Activated CD4-positive, alpha-beta T cell treated with anti-CD3 and anti-CD28 coated beads for 36 hours (primary cell): ENCODE measurements at regions not wholly inside any gene's neighbourhood (a gene's known extent, or its start where the extent isn't known, plus 50 kb on each side); places are given as distances from the start of the nearest gene placed in this dataset.
"Not testable (repeated sequence)": the region's sequence is repeated elsewhere in the genome, so short reads cannot be mapped to it uniquely, and the experiment has no call there.

Source experiments
- ATAC-seq: fragments of 200-7000 bp; cut with Tn5 transposase; one replicate; pipeline ENCODE4 v1.10.0; 2021; ENCODE audit warnings: mild to moderate bottlenecking, moderate library complexity
- CTCF ChIA-PET: fragments of 350-600 bp; sonication (Branson Sonifier 250); formaldehyde crosslinking; loops from one replicate; lab custom pipeline; 2021; ENCODE audit warnings: antibody characterized with exemption; lab: Charles Lee
- POLR2A ChIA-PET: fragments of 350-600 bp; sonication (Branson Sonifier 250); formaldehyde crosslinking; loops from one replicate; lab custom pipeline; 2021; ENCODE audit warnings: antibody characterized with exemption, inconsistent platforms; lab: Charles Lee
- DNase-seq: peaks from one replicate; pipeline ENCODE4 v3.0.0-alpha.2; 2020
- H3K27ac Mint-ChIP-seq: one replicate; pipeline ENCODE4 v1.8.0; 2021; ENCODE audit warnings: mixed read lengths
- H3K27me3 Mint-ChIP-seq: one replicate; pipeline ENCODE4 v1.8.0; 2021; ENCODE audit warnings: mixed read lengths
- H3K36me3 Mint-ChIP-seq: one replicate; pipeline ENCODE4 v1.8.0; 2021; ENCODE audit warnings: low read depth, mixed read lengths
- H3K4me1 Mint-ChIP-seq: one replicate; pipeline ENCODE4 v1.8.0; 2021; ENCODE audit warnings: mixed read lengths
- H3K4me3 Mint-ChIP-seq: one replicate; pipeline ENCODE4 v1.8.0; 2021; ENCODE audit warnings: mild to moderate bottlenecking, moderate library complexity, mixed read lengths
- H3K9me3 Mint-ChIP-seq: one replicate; pipeline ENCODE4 v1.8.0; 2021; ENCODE audit warnings: low read depth, mixed read lengths
- intact Hi-C, 2 experiments: fragments of 100-400 bp; cut with DNase I in 1 of 2; cut with micrococcal nuclease in 1 of 2; formaldehyde crosslinking; loops; one replicate each; pipeline versions ENCODE4 v1.14.2 to v1.15.1; 2022 to 2024; cut with DNase I, micrococcal nuclease

GRCh38 chr16:87034317-87034716, 282.9 kb downstream of the C16orf95 start:
- intact Hi-C loops, result no loop called here
- no peaks in the 10 kb centered on the region for H3K36me3 Mint-ChIP-seq

DNA sequence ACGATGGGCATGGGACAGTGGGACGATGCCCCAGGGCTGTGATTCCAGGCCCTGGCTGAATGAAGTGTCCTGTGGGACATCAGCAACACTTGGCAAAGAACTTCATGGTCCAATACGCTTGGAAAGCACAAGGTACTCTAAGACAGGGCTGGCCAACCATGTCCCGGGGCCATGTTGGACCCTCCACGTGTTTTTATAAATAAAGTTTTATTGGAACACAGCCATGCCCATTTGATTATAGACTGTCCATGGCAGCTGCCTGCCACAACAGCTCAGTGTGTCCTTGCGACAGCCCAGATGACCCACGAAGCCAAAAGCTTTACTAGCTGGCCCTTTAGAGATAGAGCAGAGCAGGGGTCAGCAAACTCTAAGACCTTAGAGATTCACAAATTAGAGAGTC, 282.1 kb downstream of the C16orf95 start:
- POLR2A ChIA-PET, result no interaction called here
- CTCF ChIA-PET, result no interaction called here
- Mint-ChIP-seq H3K27ac (no peak overlapping the region), H3K36me3 (no peaks in the 10 kb centered on the region), H3K4me3 (no peak overlapping the region), H3K27me3 (peaks cover 4% of the 10 kb centered on the region), H3K4me1 (no peaks in the 10 kb centered on the region), H3K9me3 (no peaks in the 10 kb centered on the region)
- intact Hi-C loops, result no loop called here
- DNase-seq, result no peak
- ATAC-seq, result no peak

More at GRCh38 chr16:87034317-87034716, 282.9 kb downstream of the C16orf95 start:
- no peaks in the 10 kb centered on the region for H3K9me3 Mint-ChIP-seq
- DNase-seq, result no peak
- H3K27ac Mint-ChIP-seq, result no peak overlapping the region
- ATAC-seq, result no peak
- H3K4me3 Mint-ChIP-seq, result no peak overlapping the region
- no peaks in the 10 kb centered on the region for H3K4me1 Mint-ChIP-seq
- peaks cover 4% of the 10 kb centered on the region for H3K27me3 Mint-ChIP-seq
- ChIA-PET POLR2A (no interaction called here), CTCF (no interaction called here)

- DNase-seq (no peak), ATAC-seq (no peak)
- H3K4me1 Mint-ChIP-seq, result no peaks in the 10 kb centered on the region
- H3K36me3 Mint-ChIP-seq, result no peaks in the 10 kb centered on the region
- no peak overlapping the region for H3K27ac Mint-ChIP-seq
- intact Hi-C loops, result no loop called here
- POLR2A ChIA-PET, result no interaction called here
- CTCF ChIA-PET, result no interaction called here
- no peaks in the 10 kb centered on the region for H3K9me3 Mint-ChIP-seq
- peaks cover 4% of the 10 kb centered on the region for H3K27me3 Mint-ChIP-seq
- no peak overlapping the region for H3K4me3 Mint-ChIP-seq
These were observed 280.2 kb downstream of the C16orf95 start for GRCh38 chr16:87037012-87037411.

DNA sequence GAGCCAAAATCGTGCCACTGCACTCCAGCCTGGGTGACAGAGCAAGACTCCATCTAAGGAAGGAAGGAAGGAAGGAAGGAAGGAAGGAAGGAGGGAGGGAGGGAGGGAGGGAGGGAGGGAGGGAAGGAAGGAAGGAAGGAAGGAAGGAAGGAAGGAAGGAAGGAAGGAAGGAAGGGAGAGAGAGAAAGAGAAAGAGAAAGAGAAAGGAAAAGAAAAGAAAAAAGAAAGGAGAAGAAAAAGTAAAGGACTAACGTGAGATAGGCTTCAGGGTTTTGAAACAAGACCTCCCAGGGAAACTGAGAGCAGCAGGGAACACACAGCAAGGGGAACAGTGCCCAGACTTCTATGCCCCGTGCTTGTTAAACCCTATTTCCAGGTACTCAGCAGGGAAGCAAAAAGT, 278.7 kb downstream of the C16orf95 start:
- DNase-seq, H3K9me3 Mint-ChIP-seq, H3K27ac Mint-ChIP-seq, CTCF ChIA-PET, H3K27me3 Mint-ChIP-seq, H3K4me3 Mint-ChIP-seq, H3K4me1 Mint-ChIP-seq, ATAC-seq, H3K36me3 Mint-ChIP-seq, intact Hi-C loops, POLR2A ChIA-PET: not testable (repeated sequence)

DNA sequence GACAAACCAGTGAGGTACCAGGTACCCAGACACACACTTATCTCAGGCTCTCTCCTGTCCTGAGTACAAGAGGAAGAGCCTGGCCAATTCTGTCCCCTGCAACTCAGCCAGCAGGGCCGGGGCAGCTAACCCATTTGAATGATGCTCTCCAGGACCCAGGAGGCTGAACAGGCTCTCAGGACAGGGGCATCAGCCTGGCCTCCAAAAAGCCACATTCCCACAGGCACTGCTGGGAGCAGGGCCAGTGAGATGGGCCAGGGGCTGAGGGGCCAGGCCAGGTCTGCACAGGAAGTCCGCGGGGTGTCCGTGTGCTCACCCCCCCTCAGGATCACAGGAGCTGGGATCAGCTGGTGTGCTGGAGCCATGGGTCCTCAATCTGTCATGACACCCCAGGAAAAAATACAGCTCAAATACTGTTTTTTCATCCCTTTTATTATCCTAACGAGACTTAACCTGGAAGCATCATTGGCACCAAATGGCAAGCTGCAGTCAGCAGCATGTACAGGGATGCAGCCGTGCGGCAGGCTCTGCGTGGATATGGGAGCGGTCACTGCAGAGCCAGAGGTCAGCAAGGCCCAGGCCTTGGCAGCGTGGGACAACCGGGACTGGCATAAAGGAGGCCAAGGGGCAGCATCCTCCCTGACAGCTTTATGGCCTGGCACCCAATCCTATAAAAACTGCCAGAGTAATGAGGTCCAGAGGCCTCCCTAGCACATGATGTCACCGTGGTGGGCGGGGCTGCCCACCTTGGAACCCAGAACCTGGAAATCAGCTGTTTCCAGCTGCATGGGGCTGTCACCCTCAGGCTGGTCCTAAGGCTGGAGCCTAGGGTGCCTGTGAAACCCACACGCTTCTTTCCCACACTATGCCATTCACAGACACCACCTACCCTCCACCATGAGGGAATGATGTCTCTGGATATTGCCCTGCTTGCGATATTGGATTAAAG, 276.7 kb downstream of the C16orf95 start:
- ChIA-PET POLR2A (no interaction called here), CTCF (interaction anchor here (0.6 kb wide), 1 partner anchor 59 kb away, joined by 3 read pairs; no protein-coding TSS in a partner anchor)
- Mint-ChIP-seq H3K9me3 (no peaks in the 10 kb centered on the region), H3K4me3 (no peak overlapping the region), H3K27me3 (peaks cover 11% of the 10 kb centered on the region), H3K27ac (no peak overlapping the region), H3K36me3 (no peaks in the 10 kb centered on the region), H3K4me1 (no peaks in the 10 kb centered on the region)
- no peak for DNase-seq
- no peak for ATAC-seq
- intact Hi-C loops, result no loop called here

DNA sequence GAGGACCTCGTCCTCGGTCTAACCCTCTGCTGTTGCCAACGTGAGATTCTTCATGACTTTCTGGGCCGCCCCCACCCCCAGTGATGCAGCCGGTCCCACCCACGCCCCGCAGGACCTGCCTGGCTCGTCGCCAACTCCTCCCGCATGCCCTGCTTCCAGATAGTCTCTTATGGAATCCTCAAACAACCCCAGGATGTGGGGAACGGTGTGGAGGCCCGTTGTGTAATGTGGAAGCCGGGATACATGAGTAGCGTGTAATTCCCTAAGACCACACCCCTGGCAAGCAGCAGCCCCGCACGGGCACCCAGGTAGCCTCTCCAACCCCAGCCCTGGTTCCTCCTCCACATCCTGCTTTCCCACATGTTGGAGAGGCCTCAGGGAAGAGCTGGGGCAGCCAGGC, 275.9 kb downstream of the C16orf95 start:
- no peak overlapping the region for H3K27ac Mint-ChIP-seq
- intact Hi-C loops, result no loop called here
- no peak overlapping the region for H3K4me3 Mint-ChIP-seq
- DNase-seq (no peak), ATAC-seq (no peak)
- H3K9me3 Mint-ChIP-seq, result no peaks in the 10 kb centered on the region
- peaks cover 10% of the 10 kb centered on the region for H3K27me3 Mint-ChIP-seq
- no peaks in the 10 kb centered on the region for H3K36me3 Mint-ChIP-seq
- ChIA-PET POLR2A (no interaction called here), CTCF (no interaction called here)
- no peaks in the 10 kb centered on the region for H3K4me1 Mint-ChIP-seq

DNA sequence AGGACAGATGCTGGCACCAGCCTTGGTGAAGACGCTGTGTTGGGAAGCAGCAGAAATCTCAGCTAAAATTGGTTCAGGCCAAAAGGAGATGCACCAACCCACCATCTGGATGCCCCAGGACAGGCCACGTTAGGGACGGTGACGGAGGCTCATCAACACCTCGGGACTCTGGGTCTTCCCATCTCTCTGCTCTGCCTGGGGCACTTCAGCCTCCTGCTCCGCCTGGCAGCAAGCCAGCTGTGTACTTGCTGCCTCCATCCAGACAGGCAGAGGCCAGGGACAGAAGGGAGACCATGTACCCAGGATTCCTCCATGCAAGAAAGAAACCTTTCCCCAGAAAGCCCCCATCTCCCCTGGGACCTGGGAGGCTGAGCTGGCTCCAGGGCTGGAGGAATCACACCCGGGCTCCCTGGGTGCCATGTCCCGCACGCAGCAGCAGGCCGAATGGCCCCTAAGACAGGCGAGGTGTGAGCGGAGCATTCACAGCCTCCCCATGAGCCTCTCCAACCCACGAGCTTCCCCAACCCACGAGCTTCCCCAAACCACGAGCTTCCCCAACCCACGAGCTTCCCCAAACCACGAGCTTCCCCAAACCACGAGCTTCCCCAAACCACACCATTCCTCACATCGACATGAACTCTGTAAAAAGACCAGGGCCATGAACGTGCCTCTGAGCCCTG, 274.5 kb downstream of the C16orf95 start:
- no peaks in the 10 kb centered on the region for H3K4me1 Mint-ChIP-seq
- intact Hi-C loops, result no loop called here
- CTCF ChIA-PET, result interaction anchor here (1.4 kb wide), 1 partner anchor 36 kb away, joined by 3 read pairs; no protein-coding TSS in a partner anchor
- no peaks in the 10 kb centered on the region for H3K36me3 Mint-ChIP-seq
- H3K27ac Mint-ChIP-seq, result no peak overlapping the region
- H3K4me3 Mint-ChIP-seq, result no peak overlapping the region
- DNase-seq (no peak), ATAC-seq (no peak)
- peaks cover 10% of the 10 kb centered on the region for H3K27me3 Mint-ChIP-seq
- no peaks in the 10 kb centered on the region for H3K9me3 Mint-ChIP-seq
- POLR2A ChIA-PET, result interaction anchor here (0.7 kb wide), 1 partner anchor 65 kb away, joined by 6 read pairs; no protein-coding TSS in a partner anchor

- intact Hi-C loops, result no loop called here
- CTCF ChIA-PET, result interaction anchor here (0.9 to 1.4 kb wide), 2 partner anchors 16 to 37 kb away, joined by 3 read pairs; no protein-coding TSS in a partner anchor
- no peak for ATAC-seq
These were observed 273.8 kb downstream of the C16orf95 start for GRCh38 chr16:87043231-87044031.

DNA sequence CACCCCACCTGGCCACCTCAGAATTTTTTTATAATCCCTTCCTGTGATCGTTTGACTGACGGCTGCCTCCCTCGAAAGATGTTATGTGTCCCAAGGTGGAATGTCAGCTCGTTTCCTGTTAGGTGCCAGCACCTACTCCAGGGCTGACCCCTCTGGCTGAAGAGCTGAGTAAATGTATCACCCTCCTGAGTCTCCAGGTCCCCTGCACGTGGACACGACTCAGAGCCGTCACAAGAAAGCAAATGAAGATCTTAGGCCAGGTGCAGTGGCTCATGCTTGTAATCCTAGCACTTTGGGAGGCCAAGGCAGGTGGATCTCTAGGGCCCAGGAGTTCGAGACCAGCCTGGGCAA, 273.2 kb downstream of the C16orf95 start:
- H3K4me3 Mint-ChIP-seq, result no peak overlapping the region
- no peak for ATAC-seq
- ChIA-PET CTCF (interaction anchor here (0.9 to 1.4 kb wide), 2 partner anchors 16 to 37 kb away, joined by 3 read pairs; no protein-coding TSS in a partner anchor), POLR2A (no interaction called here)
- H3K27ac Mint-ChIP-seq, result no peak overlapping the region
- intact Hi-C loops, result no loop called here
- H3K9me3 Mint-ChIP-seq, result no peaks in the 10 kb centered on the region
- no peak for DNase-seq
- H3K36me3 Mint-ChIP-seq, result no peaks in the 10 kb centered on the region
- peaks cover 10% of the 10 kb centered on the region for H3K27me3 Mint-ChIP-seq
- no peaks in the 10 kb centered on the region for H3K4me1 Mint-ChIP-seq

More at GRCh38 chr16:87043231-87044031, 273.8 kb downstream of the C16orf95 start:
- H3K36me3 Mint-ChIP-seq, result no peaks in the 10 kb centered on the region
- H3K9me3 Mint-ChIP-seq, result no peaks in the 10 kb centered on the region
- peaks cover 10% of the 10 kb centered on the region for H3K27me3 Mint-ChIP-seq
- H3K27ac Mint-ChIP-seq, result no peak overlapping the region
- POLR2A ChIA-PET, result no interaction called here
- no peak overlapping the region for H3K4me3 Mint-ChIP-seq
- no peaks in the 10 kb centered on the region for H3K4me1 Mint-ChIP-seq
- no peak for DNase-seq

DNA sequence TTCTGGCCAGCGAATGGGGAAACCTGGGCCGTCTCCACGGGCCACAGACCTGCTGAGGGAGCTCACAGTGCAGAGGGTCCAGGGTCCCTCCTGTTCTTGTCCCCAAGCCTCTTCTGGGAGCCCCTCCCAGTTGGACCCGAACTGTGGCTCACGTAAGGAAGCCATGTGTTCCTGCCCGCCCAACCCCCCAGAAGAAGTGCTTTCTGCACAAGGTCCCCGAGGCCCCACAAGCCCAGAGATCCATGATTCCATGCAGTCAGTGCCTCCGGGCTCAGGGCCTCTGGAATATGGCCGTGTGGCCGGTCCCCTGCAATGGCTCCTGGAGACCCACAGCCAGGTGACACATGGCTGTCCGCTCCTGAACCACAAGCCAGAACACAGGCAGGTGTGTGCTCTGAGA, 272.4 kb downstream of the C16orf95 start:
- ChIA-PET CTCF (no interaction called here), POLR2A (no interaction called here)
- intact Hi-C loops, result no loop called here
- H3K36me3 Mint-ChIP-seq, result no peaks in the 10 kb centered on the region
- DNase-seq (no peak), ATAC-seq (no peak)
- no peak overlapping the region for H3K27ac Mint-ChIP-seq
- no peak overlapping the region for H3K4me3 Mint-ChIP-seq
- peaks cover 10% of the 10 kb centered on the region for H3K27me3 Mint-ChIP-seq
- no peaks in the 10 kb centered on the region for H3K9me3 Mint-ChIP-seq
- H3K4me1 Mint-ChIP-seq, result no peaks in the 10 kb centered on the region
